GM12878 (cell line): ENCODE measurements at regions not wholly inside any gene's neighbourhood (a gene's known extent, or its start where the extent isn't known, plus 50 kb on each side); places are given as distances from the start of the nearest gene placed in this dataset.

Source experiments
- ATAC-seq: fragments of 200-7000 bp; cut with Tn5 transposase; 3 replicates; pipeline ENCODE4 v1.9.1; 2020; ENCODE audit warnings: mild to moderate bottlenecking, moderate library complexity
- BruUV-seq: library from RNA; stranded (reverse); fragments of 400-500 nt; replicated peaks from 2 replicates; lab custom pipeline; 2021; lab: Mats Ljungman, UMichigan
- CTCF ChIA-PET: fragments of 300-600 bp; sonication (Branson Sonifier 250); formaldehyde crosslinking; extraction: SDS; loops from one replicate; lab custom pipeline; 2021; ENCODE audit warnings: inconsistent platforms; lab: Yijun Ruan, JAX
- POLR2A ChIA-PET: fragments of 350-600 bp; formaldehyde crosslinking; extraction: SDS; loops from one replicate; lab custom pipeline; 2021; ENCODE audit warnings: inconsistent platforms; lab: Charles Lee
- RAD21 ChIA-PET: fragments of 300-600 bp; sonication (Branson Sonifier 250); formaldehyde crosslinking; loops from one replicate; lab custom pipeline; 2023; ENCODE audit warnings: antibody characterized with exemption; ENCODE audit not compliant: unreplicated experiment; lab: Charles Lee
- SMC1A ChIA-PET: fragments of 300-600 bp; sonication (Branson Sonifier 250); formaldehyde crosslinking; loops from one replicate; lab custom pipeline; 2023; ENCODE audit not compliant: unreplicated experiment, uncharacterized antibody; lab: Charles Lee
- DNase-seq: peaks from one replicate; pipeline ENCODE4 v3.0.0-alpha.2; 2011; ENCODE audit warnings: low read depth, low spot score
- FAIRE-seq: peaks from 3 replicates; lab custom pipeline; 2011; peaks lifted over from hg19 to GRCh38; lab: Jason Lieb, UNC
- H2AFZ ChIP-seq: 2 replicates; pipeline ENCODE4 v1.6.0; 2011; ENCODE audit warnings: low read depth, low read length, control low read depth; ENCODE audit not compliant: control insufficient read depth
- H3K27ac ChIP-seq: 2 replicates; pipeline ENCODE4 v1.5.1; 2011; ENCODE audit warnings: control low read depth; ENCODE audit not compliant: control insufficient read depth, insufficient read depth
- H3K27me3 ChIP-seq, 2 experiments: replicated peaks in 1 of 2; 2 replicates each; pipeline versions ENCODE4 v1.6.0 to v1.6.1; 2011; ENCODE audit warnings: low read length in 1 of 2; ENCODE audit not compliant: control insufficient read depth in 2 of 2, insufficient read depth in 2 of 2
- H3K36me3 ChIP-seq, 2 experiments: 2 replicates each; pipeline ENCODE4 v1.5.1; 2011; ENCODE audit warnings: low read length in 1 of 2; ENCODE audit not compliant: control insufficient read depth in 2 of 2, insufficient read depth in 2 of 2
- H3K4me1 ChIP-seq: 2 replicates; pipeline ENCODE4 v1.6.1; 2011; ENCODE audit warnings: mild to moderate bottlenecking, low read length, moderate library complexity, mixed read lengths; ENCODE audit not compliant: control insufficient read depth, insufficient read depth
- H3K4me2 ChIP-seq: 2 replicates; pipeline ENCODE4 v1.6.0; 2011; ENCODE audit warnings: control low read depth; ENCODE audit not compliant: control insufficient read depth, insufficient read depth
- H3K4me3 ChIP-seq: fragments of 200-600 bp; sonication (generic); 2 replicates; pipeline ENCODE4 v1.5.1; 2016
- H3K79me2 ChIP-seq: 2 replicates; pipeline ENCODE4 v1.6.0; 2011; ENCODE audit warnings: low read length; ENCODE audit not compliant: control insufficient read depth, insufficient read depth
- H3K9ac ChIP-seq: 2 replicates; pipeline ENCODE4 v1.8.0; 2011; ENCODE audit warnings: low read length, control low read depth, mixed read lengths; ENCODE audit not compliant: control insufficient read depth, insufficient read depth
- H3K9me3 ChIP-seq: replicated peaks from 3 replicates; pipeline ENCODE4 v1.5.1; 2011; ENCODE audit warnings: mild to moderate bottlenecking, low read length; ENCODE audit not compliant: control insufficient read depth, insufficient read depth
- H4K20me1 ChIP-seq: 2 replicates; pipeline ENCODE4 v1.6.0; 2011; ENCODE audit not compliant: control insufficient read depth, insufficient read depth
- ESRRA ChIP-seq: IDR thresholded peaks from 2 replicates; pipeline ENCODE4 v1.6.1; 2012; ENCODE audit warnings: mild to moderate bottlenecking, low read length, improper control_type of control experiment
- HDGF ChIP-seq: fragments of 450-650 bp; IDR thresholded peaks from 2 replicates; pipeline ENCODE4 v1.6.1; 2016; ENCODE audit warnings: antibody characterized with exemption
- LARP7 ChIP-seq: fragments of 450-650 bp; IDR thresholded peaks from 2 replicates; pipeline ENCODE4 v1.6.1; 2017; ENCODE audit warnings: mild to moderate bottlenecking
- NFIC ChIP-seq: IDR thresholded peaks from 2 replicates; pipeline ENCODE4 v1.6.1; 2012; ENCODE audit warnings: low read depth, mild to moderate bottlenecking, inconsistent platforms, low read length, moderate library complexity
- RB1 ChIP-seq: fragments of 450-650 bp; formaldehyde crosslinking; IDR thresholded peaks from 2 replicates; pipeline ENCODE4 v1.6.1; 2017; ENCODE audit warnings: mild to moderate bottlenecking, borderline replicate concordance
- RUNX3 ChIP-seq: IDR thresholded peaks from 2 replicates; pipeline ENCODE4 v1.6.1; 2012; ENCODE audit warnings: low read length, inconsistent platforms
- TCF3 ChIP-seq: IDR thresholded peaks from 2 replicates; pipeline ENCODE4 v1.6.1; 2012; ENCODE audit warnings: low read depth, mild to moderate bottlenecking, low read length, borderline replicate concordance; ENCODE audit not compliant: insufficient read depth
- YBX1 ChIP-seq: fragments of 450-650 bp; IDR thresholded peaks from 2 replicates; pipeline ENCODE4 v1.6.1; 2016; ENCODE audit warnings: antibody characterized with exemption
- YY1 ChIP-seq: IDR thresholded peaks from 2 replicates; pipeline ENCODE4 v1.6.1; 2011; ENCODE audit warnings: low read depth, mild to moderate bottlenecking, low read length
- ZNF274 ChIP-seq: IDR thresholded peaks from one replicate; pipeline ENCODE4 v1.8.0; 2011; ENCODE audit not compliant: insufficient read length, insufficient read depth
- WGBS: methylation state at CpG from one replicate; pipeline ENCODE4 v1.1.6; 2016; ENCODE audit warnings: low lambda C conversion rate; ENCODE audit not compliant: insufficient replicate concordance, insufficient coverage; ENCODE audit errors: missing lambda C conversion rate; 5-methylcytosine and 5-hydroxymethylcytosine counted together
- in situ Hi-C: fragments of 300-500 bp; cut with MboI; formaldehyde crosslinking; loops from 9 replicates; pipeline ENCODE4 v1.14.3; 2018; ENCODE audit warnings: mixed read lengths
- intact Hi-C: fragments of 100-400 bp; cut with micrococcal nuclease; formaldehyde crosslinking; loops from one replicate; pipeline ENCODE4 v1.14.2; 2022; ENCODE audit not compliant: unreplicated experiment
- TF ChIP-seq, protein P1 (sequence below): fragments of 150-350 bp; IDR thresholded peaks from 2 replicates; pipeline ENCODE4 v1.6.1; 2016; ENCODE audit warnings: low read depth, low read length
- TF ChIP-seq, protein P2 (sequence below): IDR thresholded peaks from 2 replicates; pipeline ENCODE4 v1.6.1; 2012; ENCODE audit warnings: low read depth, low read length, improper control_type of control experiment
- TF ChIP-seq, protein P3 (sequence below): IDR thresholded peaks from 2 replicates; pipeline ENCODE4 v1.6.1; 2012; ENCODE audit warnings: low read length, inconsistent platforms
- TF ChIP-seq, protein P4 (sequence below): fragments of 450-650 bp; formaldehyde crosslinking; IDR thresholded peaks from 2 replicates; pipeline ENCODE4 v1.4.0; 2022; ENCODE audit warnings: mild to moderate bottlenecking, moderate library complexity
- TF ChIP-seq, protein P5 (sequence below): fragments of 150-350 bp; IDR thresholded peaks from 2 replicates; pipeline ENCODE4 v1.6.1; 2014; ENCODE audit warnings: mild to moderate bottlenecking, low read depth, low read length

DNA sequence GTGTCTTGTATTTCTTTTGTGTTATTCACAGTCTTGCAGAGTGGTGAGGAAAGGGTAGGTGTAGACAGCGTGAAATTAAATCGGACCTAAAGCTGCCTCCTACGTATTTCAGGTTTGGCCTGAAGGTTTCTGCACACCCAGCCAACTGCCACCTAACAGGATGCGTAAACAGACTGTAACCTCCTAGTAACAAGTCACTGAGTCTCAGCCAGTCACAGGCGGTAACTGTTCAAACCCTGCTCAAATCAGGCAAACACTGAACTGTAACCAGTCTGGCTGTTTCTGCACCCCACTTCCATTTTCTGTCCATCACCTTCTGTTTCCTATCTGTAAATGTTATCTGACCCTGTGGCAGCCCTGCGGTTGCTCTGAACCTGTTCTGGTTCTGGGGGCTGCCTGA, 87.1 kb downstream of the ADAMTS15 start:
- DNase-seq (no peak), ATAC-seq (no peak), FAIRE-seq (no peak)
- POLR2A ChIA-PET: no interaction called here
- Histone ChIP-seq H3K27ac (no peak overlapping the region), H2AFZ (no peak overlapping the region), H3K4me3 (no peak overlapping the region), H3K4me1 (no peaks in the 10 kb centered on the region), H4K20me1 (no peaks in the 10 kb centered on the region), H3K79me2 (no peaks in the 10 kb centered on the region), H3K9me3 (no peaks in the 10 kb centered on the region), H3K9ac (no peak overlapping the region), H3K27me3 (peaks cover 0 to 4% of the 10 kb centered on the region in 2 experiments; a peak in 2 of 4 replicates), H3K36me3 (no peaks in the 10 kb centered on the region), H3K4me2 (no peak overlapping the region)
- in situ Hi-C loops: no loop called here
- intact Hi-C loops: no loop called here
- no TSS peak for BruUV-seq
- RAD21 ChIA-PET: no interaction called here
- 46% methylated on average over 6 of the region's 6 CpGs for WGBS
- CTCF ChIA-PET: interaction anchor here (1.1 kb wide), 1 partner anchor 327 kb away, joined by 3 read pairs; no protein-coding TSS in a partner anchor
- SMC1A ChIA-PET: no interaction called here
- no peak for TF ChIP-seq TCF3
- no peak for TF ChIP-seq YBX1
- TF ChIP-seq RB1: no peak
- TF ChIP-seq YY1: no peak
- TF ChIP-seq, protein P1, sequence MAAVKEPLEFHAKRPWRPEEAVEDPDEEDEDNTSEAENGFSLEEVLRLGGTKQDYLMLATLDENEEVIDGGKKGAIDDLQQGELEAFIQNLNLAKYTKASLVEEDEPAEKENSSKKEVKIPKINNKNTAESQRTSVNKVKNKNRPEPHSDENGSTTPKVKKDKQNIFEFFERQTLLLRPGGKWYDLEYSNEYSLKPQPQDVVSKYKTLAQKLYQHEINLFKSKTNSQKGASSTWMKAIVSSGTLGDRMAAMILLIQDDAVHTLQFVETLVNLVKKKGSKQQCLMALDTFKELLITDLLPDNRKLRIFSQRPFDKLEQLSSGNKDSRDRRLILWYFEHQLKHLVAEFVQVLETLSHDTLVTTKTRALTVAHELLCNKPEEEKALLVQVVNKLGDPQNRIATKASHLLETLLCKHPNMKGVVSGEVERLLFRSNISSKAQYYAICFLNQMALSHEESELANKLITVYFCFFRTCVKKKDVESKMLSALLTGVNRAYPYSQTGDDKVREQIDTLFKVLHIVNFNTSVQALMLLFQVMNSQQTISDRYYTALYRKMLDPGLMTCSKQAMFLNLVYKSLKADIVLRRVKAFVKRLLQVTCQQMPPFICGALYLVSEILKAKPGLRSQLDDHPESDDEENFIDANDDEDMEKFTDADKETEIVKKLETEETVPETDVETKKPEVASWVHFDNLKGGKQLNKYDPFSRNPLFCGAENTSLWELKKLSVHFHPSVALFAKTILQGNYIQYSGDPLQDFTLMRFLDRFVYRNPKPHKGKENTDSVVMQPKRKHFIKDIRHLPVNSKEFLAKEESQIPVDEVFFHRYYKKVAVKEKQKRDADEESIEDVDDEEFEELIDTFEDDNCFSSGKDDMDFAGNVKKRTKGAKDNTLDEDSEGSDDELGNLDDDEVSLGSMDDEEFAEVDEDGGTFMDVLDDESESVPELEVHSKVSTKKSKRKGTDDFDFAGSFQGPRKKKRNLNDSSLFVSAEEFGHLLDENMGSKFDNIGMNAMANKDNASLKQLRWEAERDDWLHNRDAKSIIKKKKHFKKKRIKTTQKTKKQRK: no peak
- no peak for TF ChIP-seq NFIC
- no peak for TF ChIP-seq ZNF274
- TF ChIP-seq, protein P2, sequence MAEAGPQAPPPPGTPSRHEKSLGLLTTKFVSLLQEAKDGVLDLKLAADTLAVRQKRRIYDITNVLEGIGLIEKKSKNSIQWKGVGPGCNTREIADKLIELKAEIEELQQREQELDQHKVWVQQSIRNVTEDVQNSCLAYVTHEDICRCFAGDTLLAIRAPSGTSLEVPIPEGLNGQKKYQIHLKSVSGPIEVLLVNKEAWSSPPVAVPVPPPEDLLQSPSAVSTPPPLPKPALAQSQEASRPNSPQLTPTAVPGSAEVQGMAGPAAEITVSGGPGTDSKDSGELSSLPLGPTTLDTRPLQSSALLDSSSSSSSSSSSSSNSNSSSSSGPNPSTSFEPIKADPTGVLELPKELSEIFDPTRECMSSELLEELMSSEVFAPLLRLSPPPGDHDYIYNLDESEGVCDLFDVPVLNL: no peak
- TF ChIP-seq HDGF: no peak
- no peak for TF ChIP-seq ESRRA
- no peak for TF ChIP-seq LARP7
- TF ChIP-seq, protein P3, sequence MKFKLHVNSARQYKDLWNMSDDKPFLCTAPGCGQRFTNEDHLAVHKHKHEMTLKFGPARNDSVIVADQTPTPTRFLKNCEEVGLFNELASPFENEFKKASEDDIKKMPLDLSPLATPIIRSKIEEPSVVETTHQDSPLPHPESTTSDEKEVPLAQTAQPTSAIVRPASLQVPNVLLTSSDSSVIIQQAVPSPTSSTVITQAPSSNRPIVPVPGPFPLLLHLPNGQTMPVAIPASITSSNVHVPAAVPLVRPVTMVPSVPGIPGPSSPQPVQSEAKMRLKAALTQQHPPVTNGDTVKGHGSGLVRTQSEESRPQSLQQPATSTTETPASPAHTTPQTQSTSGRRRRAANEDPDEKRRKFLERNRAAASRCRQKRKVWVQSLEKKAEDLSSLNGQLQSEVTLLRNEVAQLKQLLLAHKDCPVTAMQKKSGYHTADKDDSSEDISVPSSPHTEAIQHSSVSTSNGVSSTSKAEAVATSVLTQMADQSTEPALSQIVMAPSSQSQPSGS: no peak
- TF ChIP-seq, protein P4, sequence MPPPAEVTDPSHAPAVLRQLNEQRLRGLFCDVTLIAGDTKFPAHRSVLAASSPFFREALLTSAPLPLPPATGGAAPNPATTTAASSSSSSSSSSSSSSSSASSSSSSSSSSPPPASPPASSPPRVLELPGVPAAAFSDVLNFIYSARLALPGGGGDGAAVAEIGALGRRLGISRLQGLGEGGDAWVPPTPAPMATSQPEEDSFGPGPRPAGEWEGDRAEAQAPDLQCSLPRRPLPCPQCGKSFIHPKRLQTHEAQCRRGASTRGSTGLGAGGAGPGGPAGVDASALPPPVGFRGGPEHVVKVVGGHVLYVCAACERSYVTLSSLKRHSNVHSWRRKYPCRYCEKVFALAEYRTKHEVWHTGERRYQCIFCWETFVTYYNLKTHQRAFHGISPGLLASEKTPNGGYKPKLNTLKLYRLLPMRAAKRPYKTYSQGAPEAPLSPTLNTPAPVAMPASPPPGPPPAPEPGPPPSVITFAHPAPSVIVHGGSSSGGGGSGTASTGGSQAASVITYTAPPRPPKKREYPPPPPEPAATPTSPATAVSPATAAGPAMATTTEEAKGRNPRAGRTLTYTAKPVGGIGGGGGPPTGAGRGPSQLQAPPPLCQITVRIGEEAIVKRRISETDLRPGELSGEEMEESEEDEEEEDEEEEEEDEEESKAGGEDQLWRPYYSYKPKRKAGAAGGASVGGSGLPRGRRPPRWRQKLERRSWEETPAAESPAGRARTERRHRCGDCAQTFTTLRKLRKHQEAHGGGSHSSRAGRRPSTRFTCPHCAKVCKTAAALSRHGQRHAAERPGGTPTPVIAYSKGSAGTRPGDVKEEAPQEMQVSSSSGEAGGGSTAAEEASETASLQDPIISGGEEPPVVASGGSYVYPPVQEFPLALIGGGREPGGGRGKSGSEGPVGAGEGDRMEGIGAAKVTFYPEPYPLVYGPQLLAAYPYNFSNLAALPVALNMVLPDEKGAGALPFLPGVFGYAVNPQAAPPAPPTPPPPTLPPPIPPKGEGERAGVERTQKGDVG (CRISPR knock-in tag): no peak
- TF ChIP-seq RUNX3: no peak
- TF ChIP-seq, protein P5, sequence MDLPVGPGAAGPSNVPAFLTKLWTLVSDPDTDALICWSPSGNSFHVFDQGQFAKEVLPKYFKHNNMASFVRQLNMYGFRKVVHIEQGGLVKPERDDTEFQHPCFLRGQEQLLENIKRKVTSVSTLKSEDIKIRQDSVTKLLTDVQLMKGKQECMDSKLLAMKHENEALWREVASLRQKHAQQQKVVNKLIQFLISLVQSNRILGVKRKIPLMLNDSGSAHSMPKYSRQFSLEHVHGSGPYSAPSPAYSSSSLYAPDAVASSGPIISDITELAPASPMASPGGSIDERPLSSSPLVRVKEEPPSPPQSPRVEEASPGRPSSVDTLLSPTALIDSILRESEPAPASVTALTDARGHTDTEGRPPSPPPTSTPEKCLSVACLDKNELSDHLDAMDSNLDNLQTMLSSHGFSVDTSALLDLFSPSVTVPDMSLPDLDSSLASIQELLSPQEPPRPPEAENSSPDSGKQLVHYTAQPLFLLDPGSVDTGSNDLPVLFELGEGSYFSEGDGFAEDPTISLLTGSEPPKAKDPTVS: no peak
